HG03097 (cell line): ENCODE measurements at regions not wholly inside any gene's neighbourhood (a gene's known extent, or its start where the extent isn't known, plus 50 kb on each side); places are given as distances from the start of the nearest gene placed in this dataset.
"Not testable (repeated sequence)": the region's sequence is repeated elsewhere in the genome, so short reads cannot be mapped to it uniquely, and the experiment has no call there.

Source experiments
- ATAC-seq: cut with Tn5 transposase; IDR thresholded peaks from one replicate; pipeline ENCODE4 v1.9.1; 2021; ENCODE audit not compliant: unreplicated experiment, low FRiP score

DNA sequence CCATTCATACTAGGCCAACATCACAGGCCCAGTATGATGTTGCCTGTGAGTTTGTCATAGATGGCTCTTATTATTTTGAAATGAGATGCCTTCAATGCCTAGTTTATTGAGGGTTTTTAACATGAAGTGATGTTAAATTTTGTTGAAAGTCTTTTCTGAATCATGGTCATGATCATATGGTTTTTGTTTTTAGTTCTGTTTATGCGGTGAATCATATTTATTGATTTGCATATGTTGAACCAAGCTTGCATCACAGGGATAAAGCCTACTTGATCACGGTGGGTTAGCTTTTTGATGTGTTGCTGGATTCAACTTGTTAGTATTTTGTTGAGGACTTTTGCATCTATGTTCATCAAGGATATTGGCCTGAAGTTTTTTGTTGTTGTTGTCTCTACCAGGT is 195.8 kb upstream of the FN1 start:
- no peak for ATAC-seq

DNA sequence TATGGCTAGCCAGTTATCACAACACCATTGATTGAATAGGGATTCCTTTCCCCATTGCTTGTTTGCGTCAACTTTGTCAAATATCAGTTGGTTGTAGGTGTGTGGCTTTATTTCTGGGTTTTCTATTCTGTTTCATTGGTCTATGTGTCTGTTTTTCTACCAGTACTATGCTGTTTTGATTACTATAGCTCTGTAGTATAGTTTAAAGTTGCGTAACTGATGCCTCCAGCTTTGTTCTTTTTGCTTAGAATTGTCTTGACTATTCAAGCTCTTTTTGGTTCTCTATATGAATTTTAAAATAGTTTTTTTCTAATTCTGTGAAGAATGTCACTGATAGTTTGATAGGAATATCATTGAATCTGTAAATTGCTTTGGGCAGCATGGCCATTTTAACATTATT is 194.9 kb upstream of the FN1 start:
- not testable (repeated sequence) for ATAC-seq

DNA sequence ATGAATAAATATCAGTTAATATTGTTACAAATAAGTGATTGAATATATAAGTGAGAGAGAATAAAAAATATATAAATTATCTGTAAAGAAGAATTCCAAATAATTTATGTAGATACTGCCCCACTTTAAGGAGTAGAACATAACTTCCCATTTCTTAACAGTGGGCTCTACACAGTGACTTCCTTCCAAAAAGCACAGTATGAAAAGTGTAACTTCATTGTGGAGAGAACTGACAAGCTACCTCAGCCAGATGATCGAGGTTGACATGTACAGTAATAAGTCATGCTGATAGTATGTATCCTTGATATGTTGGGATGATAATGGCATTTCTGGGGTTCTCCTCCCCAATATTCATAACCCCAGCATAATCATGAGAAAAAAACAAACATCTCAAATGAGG is 191.9 kb upstream of the FN1 start:
- ATAC-seq: no peak

DNA sequence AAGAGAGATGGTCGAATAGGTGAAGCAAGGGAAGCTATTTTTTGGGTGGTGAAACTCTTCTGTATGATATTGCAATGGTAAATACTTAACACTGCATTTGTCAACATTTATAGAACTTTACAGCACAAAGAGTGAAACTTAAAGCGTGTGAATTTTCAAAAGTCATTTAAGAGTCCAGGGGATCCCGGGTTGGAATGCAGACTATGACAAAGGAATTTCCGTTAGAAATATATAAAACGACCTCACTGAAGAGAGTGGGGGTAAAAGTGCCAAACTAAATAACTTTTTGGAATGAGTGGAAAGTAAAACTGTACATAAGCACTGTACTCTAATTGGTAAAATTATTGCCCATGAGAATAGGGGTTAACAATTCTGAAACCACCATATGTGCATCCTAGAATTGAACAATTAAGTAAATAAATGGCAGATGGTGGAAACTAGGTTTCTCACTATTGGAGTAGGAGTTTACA is 191.0 kb upstream of the FN1 start:
- no peak for ATAC-seq

DNA sequence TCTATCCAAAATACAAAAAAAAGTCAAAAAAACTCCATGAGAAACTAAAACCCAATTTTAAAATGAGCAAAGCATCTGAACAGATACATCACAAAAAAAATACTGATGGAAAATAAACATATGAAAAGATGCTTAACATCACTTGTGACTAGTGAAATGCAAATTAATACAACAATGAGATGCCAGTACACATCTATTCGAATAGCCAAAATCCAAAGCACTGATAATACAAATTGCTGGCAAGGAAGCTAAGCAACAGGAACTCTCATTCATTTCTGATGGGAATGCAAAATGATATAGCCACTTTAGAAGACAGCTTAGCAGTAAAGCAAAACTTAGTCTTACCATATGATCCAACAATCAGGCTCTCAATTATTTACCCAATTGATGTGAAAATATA is 190.2 kb upstream of the FN1 start:
- no peak for ATAC-seq

DNA sequence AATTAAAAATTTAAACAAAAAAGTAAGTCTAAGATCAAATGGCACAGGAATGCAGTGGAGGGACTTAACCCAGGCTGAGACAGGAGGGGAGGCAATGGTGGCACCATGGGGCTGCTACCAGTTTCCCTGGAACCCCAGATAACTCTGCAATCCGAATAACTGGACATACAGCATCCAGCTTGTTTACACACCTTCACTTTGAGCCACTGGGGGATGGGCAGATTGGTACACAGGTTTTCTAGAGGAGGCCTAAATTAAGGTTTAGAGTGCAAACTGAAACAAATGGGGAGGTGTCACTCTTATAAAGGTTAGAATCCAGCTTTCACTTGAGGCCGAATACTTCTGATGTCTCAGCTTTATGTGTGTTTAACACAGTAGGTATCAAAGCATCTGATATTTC is 189.3 kb upstream of the FN1 start:
- ATAC-seq: no peak

DNA sequence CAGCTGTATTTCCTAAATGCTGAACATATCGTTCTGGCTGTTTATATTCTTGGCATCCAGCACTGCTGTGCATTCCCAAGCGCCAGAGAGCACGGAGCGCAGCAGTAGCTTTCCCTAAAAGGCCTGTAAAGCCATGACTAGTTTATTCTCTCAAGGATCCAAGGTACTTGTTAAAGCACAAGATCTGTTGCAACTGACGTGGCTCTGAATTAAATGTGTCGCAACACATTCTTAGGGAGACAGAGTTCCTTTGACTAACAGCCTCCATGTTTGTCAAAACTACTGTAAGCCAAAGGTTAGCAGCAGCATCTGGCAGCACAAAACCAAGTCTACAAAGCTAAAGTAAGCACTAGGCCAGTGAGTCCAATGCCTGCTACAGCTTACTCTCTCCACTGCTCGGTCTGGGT is 188.6 kb upstream of the FN1 start:
- ATAC-seq: no peak

DNA sequence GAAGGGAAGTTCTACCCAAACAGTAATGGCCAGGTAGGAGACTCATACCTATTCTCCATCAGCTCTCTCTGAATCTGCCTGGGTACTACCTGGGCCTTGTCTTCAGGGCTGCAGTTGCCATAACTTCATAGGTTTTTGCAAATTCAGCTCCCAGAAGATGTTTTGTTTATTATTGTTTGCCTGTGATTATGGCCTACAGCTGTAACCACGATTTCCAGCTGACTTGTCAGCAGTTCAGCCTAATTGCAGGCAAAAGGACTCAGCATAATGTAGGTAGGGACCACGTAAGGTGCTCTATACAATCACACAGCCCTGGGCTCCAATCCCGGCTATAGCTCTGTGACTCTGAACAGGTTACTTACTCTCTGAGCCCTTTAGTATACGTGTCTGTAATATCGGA is 187.0 kb upstream of the FN1 start:
- no peak for ATAC-seq

DNA sequence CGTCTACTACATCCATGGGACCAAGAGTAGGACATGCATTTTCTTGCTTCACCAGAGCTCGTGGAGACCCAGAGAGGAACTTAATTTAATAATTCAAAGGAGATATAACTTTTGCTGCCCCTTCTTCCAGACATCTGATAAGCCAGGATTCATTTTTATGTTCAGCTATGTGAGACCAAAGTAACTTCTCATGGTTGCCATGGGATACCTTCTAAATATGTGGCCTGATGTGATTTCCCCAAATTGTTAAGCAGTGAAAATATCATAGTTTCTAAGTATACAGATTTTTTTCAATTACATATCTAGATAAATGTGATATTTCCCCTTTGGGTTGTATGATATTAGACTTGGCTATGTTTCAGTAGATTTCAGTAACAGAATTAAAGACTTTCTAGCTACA is 185.5 kb upstream of the FN1 start:
- ATAC-seq: no peak

DNA sequence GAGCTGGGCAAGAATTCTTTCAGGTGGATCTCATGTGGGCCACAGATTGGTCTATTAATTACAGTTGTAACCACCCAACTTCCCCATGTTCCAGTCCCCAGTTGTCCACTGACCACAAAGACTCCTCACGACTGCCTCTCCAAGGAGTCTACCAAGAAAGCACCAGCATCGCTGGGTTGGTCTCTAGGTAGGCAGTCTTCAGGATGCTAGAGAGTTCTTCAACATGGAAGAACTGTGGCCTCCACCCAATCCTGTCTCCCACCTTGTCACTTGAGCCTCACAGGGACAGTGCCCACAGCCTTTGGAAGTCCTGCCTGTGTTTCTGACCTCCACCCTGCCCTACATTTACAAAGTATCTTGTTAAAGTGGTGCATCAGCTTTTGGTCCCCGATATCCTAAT is 184.7 kb upstream of the FN1 start:
- no peak for ATAC-seq

DNA sequence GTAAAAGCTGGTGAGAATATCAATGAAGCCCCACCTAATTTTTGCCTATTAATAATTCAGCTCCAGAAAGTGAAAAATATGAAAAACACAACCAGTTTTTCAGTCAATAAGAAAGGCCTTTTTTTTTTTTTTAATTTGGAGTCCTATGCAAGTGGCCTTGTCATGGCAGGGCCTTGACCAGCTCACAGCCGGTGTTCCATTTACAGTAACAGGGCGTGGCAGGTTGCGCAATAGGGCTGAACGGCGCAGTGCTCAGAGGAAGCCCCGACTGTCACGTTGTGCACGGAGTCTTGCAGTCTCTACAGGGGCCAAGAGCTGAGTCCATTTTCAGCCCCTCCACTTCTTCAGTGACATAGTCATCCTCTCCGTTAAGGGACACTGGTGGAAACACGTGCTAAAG is 184.1 kb upstream of the FN1 start:
- ATAC-seq: no peak

DNA sequence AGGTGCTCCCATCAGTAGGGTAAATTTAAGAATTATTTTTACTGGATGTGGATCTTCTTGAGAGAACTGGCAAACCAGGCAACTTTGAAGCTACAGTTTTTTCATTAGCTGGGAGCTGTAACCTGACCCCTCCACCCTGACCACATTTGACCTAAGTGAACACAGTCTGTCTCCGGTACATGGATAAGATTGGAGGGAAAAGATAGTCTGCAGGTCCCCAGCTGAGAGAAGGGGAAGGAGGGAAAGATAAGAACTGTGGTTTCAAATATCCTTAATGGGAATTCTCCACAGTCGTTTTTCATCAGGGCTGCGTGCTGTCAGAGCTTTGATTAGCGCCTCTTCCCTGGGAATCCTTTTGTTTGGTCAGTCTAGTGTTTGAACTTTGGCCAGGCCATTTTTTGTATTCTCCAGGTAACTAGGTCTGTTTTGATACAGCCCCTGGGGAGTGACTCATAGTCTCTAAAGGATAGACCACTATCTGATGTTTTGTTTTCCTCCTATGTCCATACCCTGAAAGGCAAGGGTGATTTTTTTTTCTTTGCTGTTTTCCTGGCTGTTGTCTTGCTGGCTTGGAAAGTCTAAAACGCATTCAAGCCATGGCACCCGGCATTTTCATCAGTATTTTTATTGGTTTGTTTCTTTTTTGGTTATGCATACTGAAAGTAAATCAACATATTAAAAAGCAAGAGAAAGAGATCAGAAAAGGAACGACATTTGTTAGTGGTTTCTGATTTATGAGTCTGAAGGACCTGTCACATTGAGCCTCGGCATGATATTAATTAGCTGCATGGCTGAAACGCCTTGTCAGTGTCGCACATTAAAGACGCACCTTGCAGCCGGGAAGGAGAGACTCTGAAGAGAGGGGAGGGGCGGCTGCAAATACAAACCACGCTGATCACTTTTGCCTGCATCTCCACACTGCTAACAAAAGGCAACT is 183.4 kb upstream of the FN1 start:
- no peak for ATAC-seq

DNA sequence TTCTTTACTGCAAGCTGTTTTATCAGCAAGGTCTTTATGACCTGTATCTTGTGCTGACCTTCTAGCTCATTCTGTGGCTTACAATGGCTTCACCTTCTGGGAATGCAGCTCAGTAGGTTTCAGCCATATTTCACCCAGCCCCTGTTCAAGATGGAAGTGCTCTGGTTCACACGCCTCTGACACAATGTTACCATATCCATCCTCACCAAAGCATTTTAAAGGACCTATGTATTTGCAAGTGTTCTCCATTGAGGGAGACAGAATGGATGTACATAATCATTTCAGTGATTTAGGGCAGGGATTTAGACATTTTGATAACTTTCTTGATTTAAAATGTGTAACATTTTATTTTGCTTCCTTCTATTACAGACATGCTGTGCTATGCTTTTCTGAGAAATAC is 182.3 kb upstream of the FN1 start:
- ATAC-seq: no peak

DNA sequence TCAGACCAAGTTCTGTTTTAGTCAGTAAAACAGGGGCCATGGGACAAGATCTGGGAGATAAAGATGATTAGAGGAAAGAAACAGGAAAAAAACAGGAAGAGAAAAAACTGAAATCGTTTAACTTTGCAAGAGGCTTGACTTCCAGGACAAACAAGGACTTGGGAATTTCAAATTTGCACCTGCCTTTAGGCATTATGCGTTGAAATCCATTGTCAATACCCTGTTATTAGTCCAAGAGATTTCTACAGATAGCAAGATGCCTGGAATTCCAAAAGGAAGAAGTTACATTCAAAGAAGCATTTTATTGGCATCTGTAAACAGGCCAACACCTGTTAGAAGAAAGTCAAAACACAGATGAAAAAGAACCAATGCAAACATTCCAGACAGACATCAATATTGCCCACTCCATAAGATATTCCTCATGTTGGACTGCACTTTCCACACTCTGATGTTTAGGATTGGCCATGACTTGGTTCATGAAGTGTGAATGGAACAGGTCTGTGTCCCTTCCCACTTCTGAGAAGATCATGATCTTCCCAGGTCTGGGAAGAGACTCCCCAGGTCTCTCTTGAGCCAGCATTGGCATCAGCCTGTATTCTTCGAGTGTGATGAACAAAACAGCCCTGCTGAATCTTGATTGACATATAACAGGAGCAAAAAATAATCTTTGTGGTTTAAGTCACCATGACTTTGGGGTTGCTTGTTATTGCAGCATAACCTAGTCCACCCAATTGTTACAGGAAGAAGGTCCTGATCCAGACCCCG is 181.4 kb upstream of the FN1 start:
- ATAC-seq: no peak

DNA sequence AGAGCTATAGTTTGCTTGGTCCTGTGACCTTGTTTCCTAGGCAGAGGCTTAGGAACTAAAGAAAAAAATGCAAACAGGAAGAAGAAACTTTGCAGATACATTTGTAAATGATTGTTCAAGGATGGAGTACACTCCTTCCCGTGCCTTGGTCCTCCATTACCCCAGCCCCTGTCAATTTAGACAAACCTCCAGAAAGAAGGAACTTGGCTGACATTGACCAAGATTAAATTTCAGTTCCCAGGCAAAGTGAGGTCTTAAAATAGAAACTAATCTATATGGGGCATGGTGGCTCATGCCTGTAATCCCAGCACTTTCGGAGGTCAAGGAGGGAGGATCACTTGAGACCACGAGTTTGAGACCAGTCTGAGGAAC is 179.9 kb upstream of the FN1 start:
- no peak for ATAC-seq

DNA sequence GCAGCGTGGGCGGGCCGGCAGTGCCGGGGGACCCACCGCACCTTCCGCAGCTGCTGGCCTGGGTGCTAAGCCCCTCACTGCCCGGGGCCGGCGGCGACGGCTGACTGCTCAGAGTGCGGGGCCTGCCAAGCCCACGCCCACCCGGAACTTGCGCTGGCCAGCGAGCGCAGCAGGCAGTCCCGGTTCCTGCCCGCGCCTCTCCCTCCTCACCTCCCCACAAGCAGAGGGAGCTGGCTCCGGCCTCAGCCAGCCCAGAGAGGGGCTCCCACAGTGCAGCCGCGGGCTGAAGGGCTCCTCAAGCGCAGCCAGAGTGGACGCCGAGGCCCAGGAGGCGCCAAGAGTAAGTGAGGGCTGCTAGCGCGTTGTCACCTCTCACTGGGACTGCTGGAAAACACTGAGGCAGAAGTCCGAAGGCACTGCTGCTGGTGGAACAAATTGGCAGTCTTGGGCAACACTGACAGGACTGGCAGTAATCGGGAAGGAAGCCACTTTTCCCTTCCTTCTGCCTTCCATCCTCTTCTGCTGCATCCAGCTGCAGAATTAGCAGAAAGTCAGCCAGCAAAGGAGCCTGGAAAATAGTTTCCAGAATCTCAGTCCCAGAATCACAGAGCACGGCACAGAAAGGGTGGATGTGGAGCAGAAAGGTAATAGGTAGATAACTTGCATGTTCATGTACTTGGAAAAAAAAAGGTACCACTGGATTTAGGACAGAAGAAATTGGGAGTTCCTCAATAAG is 179.4 kb upstream of the FN1 start:
- ATAC-seq: no peak

DNA sequence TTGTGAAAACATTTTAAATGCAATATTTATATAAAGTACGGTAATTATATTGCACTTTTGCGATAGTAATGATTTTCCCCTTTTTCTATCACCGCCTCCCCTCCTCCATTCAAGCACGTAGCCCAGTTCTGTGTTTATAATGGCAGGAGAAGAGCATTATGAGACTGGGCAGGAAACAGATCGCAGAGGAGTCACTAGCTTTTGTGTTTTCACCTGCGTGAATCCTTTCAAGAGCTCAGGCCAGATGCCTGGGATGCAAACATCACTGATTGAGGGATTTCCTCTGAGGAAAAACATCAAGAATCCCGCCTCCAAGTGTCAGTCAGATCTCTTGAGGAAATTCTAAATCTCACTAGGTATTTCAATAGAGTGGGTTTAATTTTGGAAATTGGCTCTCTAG is 178.4 kb upstream of the FN1 start:
- ATAC-seq: no peak

DNA sequence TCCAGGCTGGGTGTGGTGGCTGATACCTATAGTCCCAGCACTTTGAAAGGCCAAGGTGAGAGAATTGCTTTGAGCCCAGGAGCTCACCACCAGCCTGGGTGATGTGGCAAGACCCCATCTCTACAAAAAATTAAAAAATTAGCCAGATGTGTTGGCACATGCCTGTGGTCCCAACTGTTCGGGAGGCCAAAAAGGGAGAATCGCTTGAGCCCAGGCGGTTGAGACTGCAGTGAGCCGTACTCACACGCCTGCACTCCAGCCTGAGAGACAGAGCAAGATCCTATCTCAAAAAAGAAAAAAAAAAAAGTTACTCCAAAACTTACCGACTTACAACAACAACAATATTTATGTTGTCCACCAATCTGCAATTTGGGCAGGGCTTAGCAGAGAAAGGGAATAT is 178.0 kb upstream of the FN1 start:
- no peak for ATAC-seq

DNA sequence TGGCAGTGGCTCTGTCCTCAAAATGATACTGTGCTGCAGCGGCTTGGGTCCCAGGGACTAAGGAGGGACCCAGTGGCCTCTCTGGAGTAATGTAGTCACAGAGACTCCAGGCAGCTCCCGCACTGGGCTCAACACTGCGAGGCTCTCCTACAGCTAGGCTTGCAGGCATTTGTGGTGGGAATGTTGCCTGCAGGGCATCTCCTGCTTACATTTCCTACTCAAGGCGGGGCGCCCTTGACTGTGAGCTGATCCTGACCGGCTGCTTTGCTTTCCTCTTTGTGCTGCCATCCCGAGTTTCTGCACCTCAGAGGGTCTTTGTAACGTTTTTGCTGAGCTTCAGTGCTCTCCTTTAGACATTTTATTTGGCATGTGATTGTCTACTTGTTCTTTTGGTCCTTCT is 177.4 kb upstream of the FN1 start:
- ATAC-seq: no peak

DNA sequence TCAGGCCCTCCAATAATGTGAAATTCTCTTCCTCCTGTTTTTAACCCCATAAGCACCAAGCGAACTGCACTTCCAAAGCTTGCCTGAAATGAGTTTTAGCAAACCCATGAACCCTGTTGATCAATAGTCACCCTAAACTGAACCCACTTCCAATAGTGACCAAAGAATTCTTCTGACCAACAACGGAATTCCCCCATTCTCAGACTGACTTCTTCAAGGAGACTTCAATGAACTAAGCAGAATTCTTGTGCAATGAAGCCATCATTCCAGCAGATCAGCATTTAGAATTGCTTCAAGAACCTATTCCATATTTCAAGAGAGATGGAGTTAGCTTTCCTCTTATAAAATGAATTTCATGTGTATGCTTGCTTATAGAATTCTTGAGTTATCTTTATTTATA is 176.9 kb upstream of the FN1 start:
- no peak for ATAC-seq
